H1 (cell line): ENCODE measurements at regions not wholly inside any gene's neighbourhood (a gene's known extent, or its start where the extent isn't known, plus 50 kb on each side); places are given as distances from the start of the nearest gene placed in this dataset.

Experiments used
- CTCF ChIA-PET: fragments of 300-600 bp; sonication (Branson Sonifier 250); formaldehyde crosslinking; loops from one replicate; lab custom pipeline; 2021; ENCODE audit not compliant: partially characterized antibody; lab: Charles Lee
- POLR2A ChIA-PET: fragments of 300-600 bp; sonication (Branson Sonifier 250); formaldehyde crosslinking; loops from one replicate; lab custom pipeline; 2021; ENCODE audit warnings: inconsistent platforms; ENCODE audit not compliant: partially characterized antibody; lab: Charles Lee
- DNase-seq, 2 experiments: peaks; one replicate each; pipeline versions ENCODE4 v3.0.0 to v3.0.0-alpha.2; 2010 to 2022; ENCODE audit warnings: low spot score in 2 of 2, low read depth in 1 of 2, mixed read lengths in 1 of 2
- FAIRE-seq: peaks from 2 replicates; lab custom pipeline; 2011; peaks lifted over from hg19 to GRCh38; lab: Jason Lieb, UNC
- H2AFZ ChIP-seq: 2 replicates; pipeline ENCODE4 v1.8.1; 2012; ENCODE audit warnings: low read length, inconsistent platforms
- H2AK5ac ChIP-seq: 2 replicates; pipeline ENCODE4 v1.6.1; 2013; ENCODE audit warnings: low read depth, low read length
- H2BK120ac ChIP-seq: replicated peaks from 2 replicates; pipeline ENCODE3; 2013; ENCODE audit warnings: low read depth, low read length, inconsistent platforms
- H2BK12ac ChIP-seq: 2 replicates; pipeline ENCODE4 v1.6.1; 2013; ENCODE audit warnings: low read depth, low read length
- H2BK15ac ChIP-seq: 2 replicates; pipeline ENCODE4 v1.6.1; 2013; ENCODE audit warnings: low read length
- H2BK20ac ChIP-seq: 2 replicates; pipeline ENCODE4 v1.6.1; 2013; ENCODE audit warnings: low read length
- H2BK5ac ChIP-seq: 2 replicates; pipeline ENCODE4 v1.6.1; 2013; ENCODE audit warnings: low read depth, low read length
- H3K14ac ChIP-seq: 2 replicates; pipeline ENCODE4 v1.6.1; 2013; ENCODE audit warnings: inconsistent platforms; ENCODE audit not compliant: insufficient read length
- H3K18ac ChIP-seq: 2 replicates; pipeline ENCODE4 v1.6.1; 2013; ENCODE audit warnings: low read length; ENCODE audit errors: extremely low read depth
- H3K23ac ChIP-seq: 2 replicates; pipeline ENCODE4 v1.6.1; 2013; ENCODE audit warnings: inconsistent platforms; ENCODE audit not compliant: insufficient read length
- H3K23me2 ChIP-seq: 2 replicates; pipeline ENCODE4 v1.6.1; 2013; ENCODE audit warnings: low read depth, low read length
- H3K27ac ChIP-seq: 2 replicates; pipeline ENCODE4 v1.6.1; 2011; ENCODE audit warnings: low read depth, low read length, inconsistent platforms
- H3K27me3 ChIP-seq, 4 experiments: replicated peaks in 1 of 4; 1 replicate in 1 of 4; 2 replicates in 3 of 4; pipeline versions ENCODE4 v1.6.1 to v1.8.1; 2011 to 2013; ENCODE audit warnings: low read length in 3 of 4, mild to moderate bottlenecking in 3 of 4, inconsistent platforms in 2 of 4, mixed read lengths in 2 of 4, moderate library complexity in 1 of 4; ENCODE audit not compliant: control insufficient read depth in 3 of 4, insufficient read depth in 3 of 4; ENCODE audit errors: extremely low read depth in 1 of 4
- H3K36me3 ChIP-seq, 4 experiments: 2 replicates each; pipeline versions ENCODE4 v1.6.1 to v1.8.1; 2011 to 2013; ENCODE audit warnings: mild to moderate bottlenecking in 4 of 4, low read length in 3 of 4, moderate library complexity in 2 of 4, control low read depth in 1 of 4, inconsistent platforms in 1 of 4; ENCODE audit not compliant: insufficient read depth in 4 of 4, control insufficient read depth in 2 of 4
- H3K4ac ChIP-seq: replicated peaks from 2 replicates; pipeline ENCODE3; 2013; ENCODE audit warnings: low read length, low read depth, mixed read lengths, inconsistent platforms; ENCODE audit not compliant: insufficient read length
- H3K4me1 ChIP-seq, 4 experiments: replicated peaks in 1 of 4; 1 replicate in 1 of 4; 2 replicates in 3 of 4; pipeline versions ENCODE4 v1.6.1 to v1.8.1; 2011 to 2013; ENCODE audit warnings: low read length in 3 of 4, inconsistent platforms in 2 of 4, mixed read lengths in 1 of 4; ENCODE audit not compliant: insufficient read depth in 4 of 4, control insufficient read depth in 3 of 4
- H3K4me2 ChIP-seq, 2 experiments: 2 replicates each; pipeline versions ENCODE4 v1.6.1 to v1.8.1; 2011 to 2013; ENCODE audit warnings: low read depth in 2 of 2, low read length in 2 of 2, control low read depth in 1 of 2, inconsistent platforms in 1 of 2, mild to moderate bottlenecking in 1 of 2; ENCODE audit not compliant: insufficient read depth in 1 of 2
- H3K4me3 ChIP-seq, 4 experiments: fragments of 200-600, 300-600 bp in 1 of 4; sonication (generic), shearing (Covaris generic), sonication (Bioruptor Twin) in 1 of 4; 2 replicates each; pipeline versions ENCODE4 v1.5.1 to v1.8.1; 2011 to 2016; ENCODE audit warnings: low read length in 4 of 4, low read depth in 3 of 4, control low read depth in 2 of 4, inconsistent platforms in 2 of 4, mild to moderate bottlenecking in 2 of 4, mixed read lengths in 1 of 4, moderate library complexity in 1 of 4; ENCODE audit not compliant: insufficient read depth in 2 of 4; ENCODE audit errors: extremely low read depth in 1 of 4
- H3K56ac ChIP-seq: replicated peaks from 2 replicates; pipeline ENCODE3; 2013; ENCODE audit warnings: low read depth, mild to moderate bottlenecking, mixed read lengths, low read length, inconsistent platforms; ENCODE audit not compliant: insufficient read length
- H3K79me1 ChIP-seq: 2 replicates; pipeline ENCODE4 v1.6.1; 2013; ENCODE audit warnings: low read depth, low read length, control low read depth
- H3K79me2 ChIP-seq, 2 experiments: 2 replicates each; pipeline versions ENCODE4 v1.6.1 to v1.8.1; 2012 to 2013; ENCODE audit warnings: low read length in 2 of 2, mild to moderate bottlenecking in 2 of 2, inconsistent platforms in 1 of 2; ENCODE audit not compliant: insufficient read depth in 2 of 2, control insufficient read depth in 1 of 2
- H3K9ac ChIP-seq, 4 experiments: replicated peaks in 1 of 4; 1 replicate in 1 of 4; 2 replicates in 3 of 4; pipeline versions ENCODE4 v1.6.1 to v1.8.1; 2011 to 2013; ENCODE audit warnings: low read depth in 3 of 4, low read length in 3 of 4, control low read depth in 2 of 4, mild to moderate bottlenecking in 2 of 4, moderate library complexity in 2 of 4, inconsistent platforms in 1 of 4; ENCODE audit errors: extremely low read depth in 1 of 4
- H3K9me3 ChIP-seq, 2 experiments: 2 replicates each; pipeline versions ENCODE4 v1.6.1 to v1.8.1; 2012 to 2013; ENCODE audit warnings: mild to moderate bottlenecking in 2 of 2, moderate library complexity in 2 of 2, control low read depth in 1 of 2, inconsistent platforms in 1 of 2, low read depth in 1 of 2, low read length in 1 of 2, mixed read lengths in 1 of 2; ENCODE audit not compliant: insufficient read depth in 2 of 2
- H4K20me1 ChIP-seq, 2 experiments: replicated peaks in 1 of 2; 2 replicates each; pipeline versions ENCODE3 to v1.8.1; 2011 to 2013; ENCODE audit warnings: inconsistent platforms in 2 of 2, low read length in 2 of 2, mild to moderate bottlenecking in 1 of 2; ENCODE audit not compliant: insufficient read depth in 2 of 2, control insufficient read depth in 1 of 2
- H4K5ac ChIP-seq: 2 replicates; pipeline ENCODE4 v1.6.1; 2013; ENCODE audit warnings: low read length, low read depth, mixed read lengths, inconsistent platforms; ENCODE audit not compliant: insufficient read length
- H4K8ac ChIP-seq: 2 replicates; pipeline ENCODE4 v1.8.0; 2013; ENCODE audit warnings: mild to moderate bottlenecking, moderate library complexity, low read length, inconsistent platforms; ENCODE audit not compliant: insufficient read depth; ENCODE audit errors: extremely low read depth
- H4K91ac ChIP-seq: replicated peaks from 2 replicates; pipeline ENCODE3; 2013; ENCODE audit warnings: low read length, mixed read lengths, inconsistent platforms; ENCODE audit not compliant: insufficient read length
- NRF1 ChIP-seq: IDR thresholded peaks from 2 replicates; pipeline ENCODE4 v1.6.1; 2011; ENCODE audit warnings: mild to moderate bottlenecking, low read depth, low read length, improper control_type of control experiment
- WGBS, 2 experiments: shearing (Covaris generic) in 1 of 2; methylation state at CpG; one replicate each; pipeline versions ENCODE4 v1.1.6 to v1.1.7; 2013 to 2015; ENCODE audit warnings: low lambda C conversion rate in 2 of 2, mixed read lengths in 2 of 2, inconsistent platforms in 1 of 2, low coverage in 1 of 2, missing lambda C conversion rate in 1 of 2; ENCODE audit not compliant: insufficient replicate concordance in 2 of 2, insufficient coverage in 1 of 2, insufficient read length in 1 of 2; ENCODE audit errors: extremely low coverage in 1 of 2, missing lambda C conversion rate in 1 of 2; 5-methylcytosine and 5-hydroxymethylcytosine counted together

GRCh38 chr16:19365486-19365885 is 52.2 kb upstream of the TMC5 start:
- WGBS, 2 experiments = 92% methylated on average over 1 of the region's 1 CpG; no CpG with 5 or more reads in 1 of the 2 experiments
- Histone ChIP-seq H3K4me3 (no peak overlapping the region), H3K18ac (no peak overlapping the region), H2BK120ac (no peak overlapping the region), H3K23me2 (no peaks in the 10 kb centered on the region), H3K4me2 (no peak overlapping the region), H3K4ac (no peak overlapping the region), H3K14ac (no peak overlapping the region), H4K91ac (no peak overlapping the region), H3K9ac (no peak overlapping the region), H4K5ac (no peak overlapping the region), H3K27ac (no peak overlapping the region), H4K8ac (no peak overlapping the region), H2BK20ac (no peak overlapping the region), H2AFZ (no peak overlapping the region), H3K23ac (no peak overlapping the region), H3K79me1 (no peaks in the 10 kb centered on the region), H3K27me3 (no peaks in the 10 kb centered on the region), H2BK12ac (no peak overlapping the region), H4K20me1 (no peaks in the 10 kb centered on the region), H2BK15ac (no peak overlapping the region), H3K56ac (no peak overlapping the region), H3K79me2 (no peaks in the 10 kb centered on the region), H3K36me3 (no peaks in the 10 kb centered on the region), H2BK5ac (no peak overlapping the region), H2AK5ac (no peak overlapping the region), H3K4me1 (no peaks in the 10 kb centered on the region), H3K9me3 (peaks cover 6 to 7% of the 10 kb centered on the region in 2 experiments; a peak in 2 of 4 replicates)
- no peak for TF ChIP-seq NRF1
- DNase-seq (no peak), FAIRE-seq (no peak)
- POLR2A ChIA-PET = no interaction called here
- CTCF ChIA-PET = interaction anchor here (0.9 to 1.8 kb wide), 4 partner anchors 10 to 35 kb away, joined by 3 to 4 read pairs (median 4); no protein-coding TSS in a partner anchor
